K562 (cell line): ENCODE measurements at regions not wholly inside any gene's neighbourhood (a gene's known extent, or its start where the extent isn't known, plus 50 kb on each side); places are given as distances from the start of the nearest gene placed in this dataset.

ENCODE experiments used
- ATAC-seq: fragments of 200-7000 bp; cut with Tn5 transposase; 3 replicates; pipeline ENCODE4 v1.9.1; 2020; ENCODE audit warnings: moderate library complexity
- BruUV-seq: library from RNA; stranded (reverse); fragments of 400-500 nt; replicated peaks from 2 replicates; lab custom pipeline; 2021; lab: Mats Ljungman, UMichigan
- CTCF ChIA-PET: fragments of 300-600 bp; formaldehyde crosslinking; extraction: SDS; loops from one replicate; lab custom pipeline; 2021; ENCODE audit warnings: low intra/inter-chr PET ratio; lab: Yijun Ruan, JAX
- POLR2A ChIA-PET: fragments of 300-600, 350-650 bp; sonication (Branson Sonifier 250); formaldehyde crosslinking; extraction: SDS; loops from one replicate; lab custom pipeline; 2021; ENCODE audit warnings: antibody characterized with exemption, inconsistent platforms; lab: Yijun Ruan, JAX
- DNase-seq, 4 experiments: peaks; one replicate each; pipeline versions ENCODE4 v3.0.0 to v3.0.0-alpha.2; 2011 to 2018; ENCODE audit warnings: low spot score in 3 of 4, mixed read lengths in 3 of 4; ENCODE audit errors: extremely low read depth in 1 of 4
- FAIRE-seq: peaks from 2 replicates; lab custom pipeline; 2011; peaks lifted over from hg19 to GRCh38; lab: Jason Lieb, UNC
- H2AFZ ChIP-seq: 2 replicates; pipeline ENCODE4 v1.6.0; 2011; ENCODE audit warnings: low read depth, low read length, control low read depth, inconsistent platforms
- H3K27ac ChIP-seq: fragments of 200-600 bp; 3 replicates; pipeline ENCODE4 v1.8.0; 2011; ENCODE audit warnings: low read depth, mild to moderate bottlenecking, control low read depth, inconsistent platforms, low read length, moderate library complexity, mixed read lengths; ENCODE audit errors: extremely low read depth
- H3K27me3 ChIP-seq, 2 experiments: fragments of 300-600 bp in 1 of 2; 2 replicates in 1 of 2; 3 replicates in 1 of 2; pipeline versions ENCODE4 v1.6.0 to v1.8.0; 2011; ENCODE audit warnings: inconsistent platforms in 2 of 2, low read length in 2 of 2, mild to moderate bottlenecking in 1 of 2, mixed read lengths in 1 of 2, moderate library complexity in 1 of 2; ENCODE audit not compliant: control insufficient read depth in 2 of 2, insufficient read depth in 2 of 2
- H3K36me3 ChIP-seq: fragments of 300-600 bp; 3 replicates; pipeline ENCODE4 v1.8.0; 2011; ENCODE audit warnings: mild to moderate bottlenecking, low read length, inconsistent platforms; ENCODE audit not compliant: control insufficient read depth, insufficient read depth
- H3K4me1 ChIP-seq, 2 experiments: fragments of 200-600 bp in 1 of 2; replicated peaks in 1 of 2; 2 replicates in 1 of 2; 3 replicates in 1 of 2; pipeline versions ENCODE4 v1.5.1 to v1.8.0; 2011; ENCODE audit warnings: inconsistent platforms in 2 of 2, low read length in 2 of 2, mild to moderate bottlenecking in 1 of 2, mixed read lengths in 1 of 2, moderate library complexity in 1 of 2; ENCODE audit not compliant: control insufficient read depth in 2 of 2, insufficient read depth in 2 of 2
- H3K4me2 ChIP-seq: 2 replicates; pipeline ENCODE4 v1.6.1; 2011; ENCODE audit warnings: low read length, control low read depth, inconsistent platforms, mixed read lengths; ENCODE audit not compliant: insufficient read depth
- H3K4me3 ChIP-seq: fragments of 200-600 bp; sonication (generic), shearing (Covaris generic); 2 replicates; pipeline ENCODE4 v1.5.1; 2016; ENCODE audit warnings: control low read depth, inconsistent platforms
- H3K79me2 ChIP-seq: fragments of 200-600 bp; 3 replicates; pipeline ENCODE4 v1.8.0; 2011; ENCODE audit warnings: low read length, inconsistent platforms; ENCODE audit not compliant: control insufficient read depth, insufficient read depth
- H3K9ac ChIP-seq, 2 experiments: 2 replicates each; pipeline versions ENCODE4 v1.6.0 to v1.6.1; 2011; ENCODE audit warnings: low read depth in 2 of 2, low read length in 2 of 2, control low read depth in 1 of 2, inconsistent platforms in 1 of 2, mild to moderate bottlenecking in 1 of 2, mixed read lengths in 1 of 2; ENCODE audit not compliant: insufficient read depth in 1 of 2
- H3K9me1 ChIP-seq: one replicate; pipeline ENCODE4 v1.6.0; 2011; ENCODE audit warnings: inconsistent platforms, mild to moderate bottlenecking, low read length, moderate library complexity; ENCODE audit not compliant: control insufficient read depth, insufficient read depth
- H3K9me3 ChIP-seq: replicated peaks from 2 replicates; pipeline ENCODE4 v1.5.1; 2011; ENCODE audit warnings: low read depth, low read length, inconsistent platforms; ENCODE audit not compliant: control insufficient read depth, insufficient read depth
- H4K20me1 ChIP-seq: replicated peaks from 2 replicates; pipeline ENCODE4 v1.6.1; 2011; ENCODE audit warnings: low read length, inconsistent platforms, mixed read lengths; ENCODE audit not compliant: control insufficient read depth, insufficient read depth
- GATAD2B ChIP-seq: fragments of 450-650 bp; IDR thresholded peaks from 2 replicates; pipeline ENCODE4 v1.6.1; 2017; ENCODE audit warnings: mild to moderate bottlenecking, borderline replicate concordance
- GMEB1 ChIP-seq: fragments of 250-450 bp; sonication (Bioruptor Pico); IDR thresholded peaks from 2 replicates; pipeline ENCODE4 v1.4.0; 2020; ENCODE audit warnings: mild to moderate bottlenecking
- HMG20B ChIP-seq: fragments of 250-450 bp; sonication (Bioruptor Pico); IDR thresholded peaks from 2 replicates; pipeline ENCODE4 v1.5.0; 2021; ENCODE audit warnings: mild to moderate bottlenecking
- MYC ChIP-seq, 2 experiments: fragments of 250-450 bp in 1 of 2; sonication (Bioruptor Pico) in 1 of 2; IDR thresholded peaks; 2 replicates each; pipeline versions ENCODE4 v1.5.1 to v1.6.1; 2012 to 2021; ENCODE audit warnings: low read depth in 2 of 2, borderline replicate concordance in 1 of 2, improper control_type of control experiment in 1 of 2, low read length in 1 of 2, mild to moderate bottlenecking in 1 of 2, moderate library complexity in 1 of 2
- RNF2 ChIP-seq: sonication (generic); IDR thresholded peaks from 2 replicates; pipeline ENCODE4 v1.6.1; 2016
- SMARCA5 ChIP-seq: fragments of 450-650 bp; IDR thresholded peaks from 2 replicates; pipeline ENCODE4 v1.6.1; 2016
- USF1 ChIP-seq: sonication (generic); formaldehyde crosslinking; IDR thresholded peaks from 2 replicates; pipeline ENCODE4 v1.9.0; 2022; ENCODE audit warnings: mild to moderate bottlenecking, missing genetic modification reagents
- VEZF1 ChIP-seq: fragments of 200-800 bp; sonication (Bioruptor generic); IDR thresholded peaks from 2 replicates; pipeline ENCODE4 v1.6.1; 2017; ENCODE audit warnings: missing genetic modification characterization, missing compliant biosample characterization
- ZNF121 ChIP-seq: sonication (generic); formaldehyde crosslinking; conservative IDR thresholded peaks from 2 replicates; pipeline ENCODE4 v1.8.0; 2022; ENCODE audit warnings: missing genetic modification reagents
- ZNF140 ChIP-seq: fragments of 250-450 bp; sonication (Bioruptor Pico); IDR thresholded peaks from 2 replicates; pipeline ENCODE4 v1.8.0; 2021; ENCODE audit warnings: moderate library complexity, mild to moderate bottlenecking, inconsistent platforms
- ZNF280A ChIP-seq: fragments of 450-650 bp; IDR thresholded peaks from 2 replicates; pipeline ENCODE4 v1.6.1; 2018; ENCODE audit warnings: mild to moderate bottlenecking, low read depth; ENCODE audit not compliant: partially characterized antibody
- ZNF57 ChIP-seq: fragments of 450-650 bp; formaldehyde crosslinking; IDR thresholded peaks from 2 replicates; pipeline ENCODE4 v1.4.0; 2020; ENCODE audit warnings: mild to moderate bottlenecking, moderate library complexity
- ZSCAN32 ChIP-seq: fragments of 450-650 bp; formaldehyde crosslinking; IDR thresholded peaks from 2 replicates; pipeline ENCODE4 v1.4.0; 2020; ENCODE audit warnings: mild to moderate bottlenecking, moderate library complexity
- ZZZ3 ChIP-seq: fragments of 450-650 bp; IDR thresholded peaks from 2 replicates; pipeline ENCODE4 v1.6.1; 2016; ENCODE audit warnings: antibody characterized with exemption, mild to moderate bottlenecking, moderate library complexity
- WGBS: fragments of 100-300 bp; shearing (Covaris generic); methylation state at CpG from one replicate; pipeline ENCODE4 v1.1.6; 2016; ENCODE audit warnings: low coverage, mixed read lengths; ENCODE audit not compliant: insufficient coverage; ENCODE audit errors: missing lambda C conversion rate; 5-methylcytosine and 5-hydroxymethylcytosine counted together
- in situ Hi-C: fragments of 300-500 bp; cut with MboI; formaldehyde crosslinking; loops from 4 replicates; pipeline ENCODE4 v1.15.0; 2018; ENCODE audit warnings: inconsistent platforms, mixed read lengths
- intact Hi-C: fragments of 100-400 bp; cut with micrococcal nuclease; formaldehyde crosslinking; loops from 2 replicates; pipeline ENCODE4 v1.14.2; 2022

GRCh38 chr13:103639326-103639725, 573.1 kb upstream of the SLC10A2 start:
- ChIA-PET CTCF (no interaction called here), POLR2A (no interaction called here)
- TF ChIP-seq MYC (IDR thresholded peaks at IDR 0.05; ENCODE audit: low read depth, low read length) (no peak), MYC (CRISPR knock-in tag; IDR thresholded peaks at IDR 0.05; ENCODE audit: borderline replicate concordance, low read depth) (no peak), ZNF280A (no peak), GATAD2B (no peak), SMARCA5 (no peak), HMG20B (no peak), ZSCAN32 (CRISPR knock-in tag) (no peak), RNF2 (no peak), USF1 (CRISPR knock-in tag) (no peak), VEZF1 (no peak), ZNF140 (CRISPR knock-in tag) (no peak), ZZZ3 (no peak), ZNF57 (CRISPR knock-in tag) (no peak), GMEB1 (CRISPR knock-in tag) (no peak), ZNF121 (CRISPR knock-in tag) (no peak)
- Histone ChIP-seq H3K4me1 (no peaks in the 10 kb centered on the region), H2AFZ (no peak overlapping the region), H3K4me3 (no peak overlapping the region), H3K79me2 (no peaks in the 10 kb centered on the region), H4K20me1 (no peaks in the 10 kb centered on the region), H3K4me2 (no peak overlapping the region), H3K36me3 (no peaks in the 10 kb centered on the region), H3K9me3 (no peaks in the 10 kb centered on the region), H3K9me1 (no peaks in the 10 kb centered on the region), H3K27me3 (no peaks in the 10 kb centered on the region), H3K9ac (no peak overlapping the region), H3K27ac (no peak overlapping the region)
- DNase-seq (no peak), FAIRE-seq (no peak), ATAC-seq (no peak)
- intact Hi-C loops (no loop called here), in situ Hi-C loops (no loop called here)
- BruUV-seq = no TSS peak
- WGBS = 3% methylated on average over 3 of the region's 3 CpGs
